Right atrium auricular region (tissue), 2 donors: ENCODE measurements at regions not wholly inside any gene's neighbourhood (a gene's known extent, or its start where the extent isn't known, plus 50 kb on each side); places are given as distances from the start of the nearest gene placed in this dataset.

Source experiments
- DNase-seq: peaks from one replicate; pipeline ENCODE4 v3.0.0-alpha.2; 2019; ENCODE audit warnings: low spot score
- H3K27ac ChIP-seq, 2 donors: fragments of 200-600 bp; sonication (generic); 1 replicate in 1 of 2; 2 replicates in 1 of 2; pipeline ENCODE4 v1.5.1; 2016 to 2019
- H3K27me3 ChIP-seq, 2 donors: fragments of 200-600 bp; sonication (generic); one replicate each; pipeline versions ENCODE4 v1.5.1 to v1.6.0; 2017 to 2019
- H3K36me3 ChIP-seq: fragments of 200-600 bp; sonication (generic); one replicate; pipeline ENCODE4 v1.5.1; 2016
- H3K4me1 ChIP-seq, 2 donors: fragments of 200-600 bp; sonication (generic); one replicate each; pipeline versions ENCODE4 v1.5.1 to v1.6.0; 2017 to 2019
- H3K4me3 ChIP-seq, 2 donors: fragments of 200-600 bp; sonication (generic); 1 replicate in 1 of 2; 2 replicates in 1 of 2; pipeline ENCODE4 v1.5.1; 2017 to 2019; ENCODE audit warnings: mild to moderate bottlenecking in 1 of 2, moderate library complexity in 1 of 2
- H3K9me3 ChIP-seq, 2 donors: fragments of 200-600 bp; sonication (generic); one replicate each; pipeline ENCODE4 v1.5.1; 2019
- CTCF ChIP-seq, 2 donors: fragments of 200-600 bp; sonication (generic); IDR thresholded peaks; one replicate each; pipeline ENCODE4 v1.5.1; 2019; ENCODE audit warnings: antibody characterized with exemption in 2 of 2

- DNase-seq: no peak
- no peak for TF ChIP-seq CTCF (IDR thresholded peaks at IDR 0.05)
- no peaks in the 10 kb centered on the region for H3K4me1 ChIP-seq
- no peaks in the 10 kb centered on the region for H3K9me3 ChIP-seq
- no peak overlapping the region for H3K4me3 ChIP-seq
- H3K27ac ChIP-seq: no peak overlapping the region
- H3K36me3 ChIP-seq: no peaks in the 10 kb centered on the region
- no peaks in the 10 kb centered on the region for H3K27me3 ChIP-seq
Measured at GRCh38 chr20:7214081-7214740, 446.7 kb downstream of the BMP2 start.

- no peaks in the 10 kb centered on the region for H3K36me3 ChIP-seq
- no peaks in the 10 kb centered on the region for H3K9me3 ChIP-seq
- no peak for DNase-seq
- no peaks in the 10 kb centered on the region for H3K27me3 ChIP-seq
- no peak for TF ChIP-seq CTCF (IDR thresholded peaks at IDR 0.05)
- H3K4me3 ChIP-seq: no peak overlapping the region
- H3K4me1 ChIP-seq: no peaks in the 10 kb centered on the region
- H3K27ac ChIP-seq: no peak overlapping the region
Measured at GRCh38 chr20:7217606-7218005, 450.1 kb downstream of the BMP2 start.

GRCh38 chr20:7220755-7221154 lies 453.3 kb downstream of the BMP2 start:
- H3K4me3 ChIP-seq: no peak overlapping the region
- no peaks in the 10 kb centered on the region for H3K27me3 ChIP-seq
- no peak for DNase-seq
- TF ChIP-seq CTCF (IDR thresholded peaks at IDR 0.05): no peak
- no peaks in the 10 kb centered on the region for H3K4me1 ChIP-seq
- no peak overlapping the region for H3K27ac ChIP-seq
- H3K9me3 ChIP-seq: peaks cover 0 to 12% of the 10 kb centered on the region in 2 donors
- H3K36me3 ChIP-seq: no peaks in the 10 kb centered on the region

- H3K4me3 ChIP-seq: no peak overlapping the region
- no peak for TF ChIP-seq CTCF (IDR thresholded peaks at IDR 0.05)
- H3K27me3 ChIP-seq: no peaks in the 10 kb centered on the region
- no peaks in the 10 kb centered on the region for H3K36me3 ChIP-seq
- H3K27ac ChIP-seq: no peak overlapping the region
- no peak for DNase-seq
- H3K9me3 ChIP-seq: peaks cover 0 to 12% of the 10 kb centered on the region in 2 donors
- H3K4me1 ChIP-seq: no peaks in the 10 kb centered on the region
Measured at GRCh38 chr20:7226156-7226555, 458.7 kb downstream of the BMP2 start.

- no peak overlapping the region for H3K27ac ChIP-seq
- H3K4me1 ChIP-seq: no peaks in the 10 kb centered on the region
- no peak overlapping the region for H3K4me3 ChIP-seq
- TF ChIP-seq CTCF (IDR thresholded peaks at IDR 0.05): no peak
- peaks cover 0 to 15% of the 10 kb centered on the region in 2 donors for H3K9me3 ChIP-seq
- no peaks in the 10 kb centered on the region for H3K27me3 ChIP-seq
- no peaks in the 10 kb centered on the region for H3K36me3 ChIP-seq
- no peak for DNase-seq
Measured at GRCh38 chr20:7231303-7231702, 463.8 kb downstream of the BMP2 start.

GRCh38 chr20:7232796-7233195 lies 465.3 kb downstream of the BMP2 start:
- Histone ChIP-seq H3K27me3 (no peaks in the 10 kb centered on the region), H3K4me3 (no peak overlapping the region), H3K36me3 (no peaks in the 10 kb centered on the region), H3K27ac (no peak overlapping the region), H3K9me3 (peaks cover 0 to 15% of the 10 kb centered on the region in 2 donors), H3K4me1 (no peaks in the 10 kb centered on the region)
- no peak for DNase-seq
- no peak for TF ChIP-seq CTCF (IDR thresholded peaks at IDR 0.05)
